ENCODE measurements at regions not wholly inside any gene's neighbourhood (a gene's known extent, or its start where the extent isn't known, plus 50 kb on each side); places are given as distances from the start of the nearest gene placed in this dataset.

DNA sequence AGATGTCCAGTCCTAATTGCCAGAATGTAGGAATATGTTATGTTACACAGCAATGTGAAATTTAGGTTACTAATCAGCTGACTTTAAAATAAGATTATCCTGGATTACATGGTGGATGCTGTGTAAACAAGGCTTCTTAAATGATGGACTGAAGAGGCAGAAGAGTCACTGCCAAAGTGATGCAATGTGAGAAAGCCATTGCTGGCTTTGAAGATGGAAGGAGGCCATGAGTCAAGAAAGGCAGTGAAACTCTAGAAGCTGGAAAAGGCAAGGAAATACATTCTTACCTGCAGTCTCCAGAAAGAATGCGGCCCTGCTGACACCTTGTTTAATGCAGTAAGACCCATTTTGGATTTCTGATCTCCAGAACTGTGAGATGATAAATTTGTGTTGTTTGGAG lies 179.1 kb upstream of the ZPLD1 start:
- Histone ChIP-seq H3K79me2 (ENCODE audit: insufficient read depth, low read length) (no peaks in the 10 kb centered on the region), H3K4me3 (replicated peaks in 1 of 3; ENCODE audit: insufficient read depth in 1 of 3, low read depth in 2 of 3, low read length in 3 of 3) (no peak overlapping the region), H3K9me3 (ENCODE audit: low read length) (no peaks in the 10 kb centered on the region), H3K4me1 (ENCODE audit: insufficient read depth, low read length) (no peaks in the 10 kb centered on the region), H3K4me2 (ENCODE audit: low read depth, low read length) (no peak overlapping the region), H3K36me3 (replicated peaks in 1 of 2; ENCODE audit: control insufficient read depth in 1 of 2, insufficient read depth in 2 of 2, low read length in 2 of 2) (no peaks in the 10 kb centered on the region), H3K27ac (ENCODE audit: extremely low read length, insufficient read depth, low read length) (no peak overlapping the region), H3K27me3 (ENCODE audit: control insufficient read depth in 1 of 2, insufficient read depth in 2 of 2, low read length in 2 of 2) (no peaks in the 10 kb centered on the region), H4K20me1 (ENCODE audit: insufficient read depth, low read length) (no peaks in the 10 kb centered on the region), H2AFZ (ENCODE audit: low read length) (no peak overlapping the region), H3K9ac (ENCODE audit: insufficient read depth, low read depth, low read length) (no peak overlapping the region)
- POLR2A ChIA-PET = no interaction called here
- no peak for ATAC-seq
- in situ Hi-C loops (cut with HindIII; ENCODE audit: extremely low pct_ligation_motif_present, low pct_unique_long_range_greater_than_20kb) = no loop called here
- intact Hi-C loops (cut with micrococcal nuclease; ENCODE audit: unreplicated experiment) = no loop called here
- 5% methylated on average over 1 of the region's 1 CpG for WGBS (ENCODE audit: low lambda C conversion rate)
- CTCF ChIA-PET (ENCODE audit: low intra/inter-chr PET ratio, low total read pairs) = no interaction called here
- no peak for DNase-seq (ENCODE audit: low spot score)
- no peak for FAIRE-seq
- no TSS peak for BruUV-seq (replicated peaks)
- TF ChIP-seq ZNF563 (CRISPR knock-in tag; IDR thresholded peaks at IDR 0.05) (no peak), SP5 (CRISPR knock-in tag; IDR thresholded peaks at IDR 0.05; ENCODE audit: borderline replicate concordance, low read depth) (no peak), FOXM1 (CRISPR knock-in tag; IDR thresholded peaks at IDR 0.05) (no peak), NFYB (CRISPR knock-in tag; IDR thresholded peaks at IDR 0.05) (no peak), DMAP1 (CRISPR knock-in tag; IDR thresholded peaks at IDR 0.05) (no peak), ZBTB1 (CRISPR knock-in tag; IDR thresholded peaks at IDR 0.05; ENCODE audit: borderline replicate concordance) (no peak), PAX8 (CRISPR knock-in tag; IDR thresholded peaks at IDR 0.05; ENCODE audit: borderline replicate concordance) (no peak), NAIF1 (CRISPR knock-in tag; IDR thresholded peaks at IDR 0.05; ENCODE audit: borderline replicate concordance) (no peak), JDP2 (CRISPR knock-in tag; IDR thresholded peaks at IDR 0.05; ENCODE audit: borderline replicate concordance) (no peak), ZNF782 (CRISPR knock-in tag; IDR thresholded peaks at IDR 0.05; ENCODE audit: borderline replicate concordance) (no peak), ZNF33A (CRISPR knock-in tag; IDR thresholded peaks at IDR 0.05; ENCODE audit: borderline replicate concordance) (no peak), MATR3 (CRISPR knock-in tag; IDR thresholded peaks at IDR 0.05) (no peak), GPN1 (CRISPR knock-in tag; IDR thresholded peaks at IDR 0.05; ENCODE audit: borderline replicate concordance) (no peak)
- TF ChIP-seq, protein P1, sequence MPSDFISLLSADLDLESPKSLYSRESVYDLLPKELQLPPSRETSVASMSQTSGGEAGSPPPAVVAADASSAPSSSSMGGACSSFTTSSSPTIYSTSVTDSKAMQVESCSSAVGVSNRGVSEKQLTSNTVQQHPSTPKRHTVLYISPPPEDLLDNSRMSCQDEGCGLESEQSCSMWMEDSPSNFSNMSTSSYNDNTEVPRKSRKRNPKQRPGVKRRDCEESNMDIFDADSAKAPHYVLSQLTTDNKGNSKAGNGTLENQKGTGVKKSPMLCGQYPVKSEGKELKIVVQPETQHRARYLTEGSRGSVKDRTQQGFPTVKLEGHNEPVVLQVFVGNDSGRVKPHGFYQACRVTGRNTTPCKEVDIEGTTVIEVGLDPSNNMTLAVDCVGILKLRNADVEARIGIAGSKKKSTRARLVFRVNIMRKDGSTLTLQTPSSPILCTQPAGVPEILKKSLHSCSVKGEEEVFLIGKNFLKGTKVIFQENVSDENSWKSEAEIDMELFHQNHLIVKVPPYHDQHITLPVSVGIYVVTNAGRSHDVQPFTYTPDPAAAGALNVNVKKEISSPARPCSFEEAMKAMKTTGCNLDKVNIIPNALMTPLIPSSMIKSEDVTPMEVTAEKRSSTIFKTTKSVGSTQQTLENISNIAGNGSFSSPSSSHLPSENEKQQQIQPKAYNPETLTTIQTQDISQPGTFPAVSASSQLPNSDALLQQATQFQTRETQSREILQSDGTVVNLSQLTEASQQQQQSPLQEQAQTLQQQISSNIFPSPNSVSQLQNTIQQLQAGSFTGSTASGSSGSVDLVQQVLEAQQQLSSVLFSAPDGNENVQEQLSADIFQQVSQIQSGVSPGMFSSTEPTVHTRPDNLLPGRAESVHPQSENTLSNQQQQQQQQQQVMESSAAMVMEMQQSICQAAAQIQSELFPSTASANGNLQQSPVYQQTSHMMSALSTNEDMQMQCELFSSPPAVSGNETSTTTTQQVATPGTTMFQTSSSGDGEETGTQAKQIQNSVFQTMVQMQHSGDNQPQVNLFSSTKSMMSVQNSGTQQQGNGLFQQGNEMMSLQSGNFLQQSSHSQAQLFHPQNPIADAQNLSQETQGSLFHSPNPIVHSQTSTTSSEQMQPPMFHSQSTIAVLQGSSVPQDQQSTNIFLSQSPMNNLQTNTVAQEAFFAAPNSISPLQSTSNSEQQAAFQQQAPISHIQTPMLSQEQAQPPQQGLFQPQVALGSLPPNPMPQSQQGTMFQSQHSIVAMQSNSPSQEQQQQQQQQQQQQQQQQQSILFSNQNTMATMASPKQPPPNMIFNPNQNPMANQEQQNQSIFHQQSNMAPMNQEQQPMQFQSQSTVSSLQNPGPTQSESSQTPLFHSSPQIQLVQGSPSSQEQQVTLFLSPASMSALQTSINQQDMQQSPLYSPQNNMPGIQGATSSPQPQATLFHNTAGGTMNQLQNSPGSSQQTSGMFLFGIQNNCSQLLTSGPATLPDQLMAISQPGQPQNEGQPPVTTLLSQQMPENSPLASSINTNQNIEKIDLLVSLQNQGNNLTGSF (CRISPR knock-in tag; IDR thresholded peaks at IDR 0.05) = no peak
- TF ChIP-seq, protein P2, sequence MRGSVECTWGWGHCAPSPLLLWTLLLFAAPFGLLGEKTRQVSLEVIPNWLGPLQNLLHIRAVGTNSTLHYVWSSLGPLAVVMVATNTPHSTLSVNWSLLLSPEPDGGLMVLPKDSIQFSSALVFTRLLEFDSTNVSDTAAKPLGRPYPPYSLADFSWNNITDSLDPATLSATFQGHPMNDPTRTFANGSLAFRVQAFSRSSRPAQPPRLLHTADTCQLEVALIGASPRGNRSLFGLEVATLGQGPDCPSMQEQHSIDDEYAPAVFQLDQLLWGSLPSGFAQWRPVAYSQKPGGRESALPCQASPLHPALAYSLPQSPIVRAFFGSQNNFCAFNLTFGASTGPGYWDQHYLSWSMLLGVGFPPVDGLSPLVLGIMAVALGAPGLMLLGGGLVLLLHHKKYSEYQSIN (CRISPR knock-in tag; IDR thresholded peaks at IDR 0.05; ENCODE audit: borderline replicate concordance) = no peak
- TF ChIP-seq, protein P3, sequence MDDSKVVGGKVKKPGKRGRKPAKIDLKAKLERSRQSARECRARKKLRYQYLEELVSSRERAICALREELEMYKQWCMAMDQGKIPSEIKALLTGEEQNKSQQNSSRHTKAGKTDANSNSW (CRISPR knock-in tag; IDR thresholded peaks at IDR 0.05; ENCODE audit: borderline replicate concordance) = no peak
- TF ChIP-seq, protein P4, sequence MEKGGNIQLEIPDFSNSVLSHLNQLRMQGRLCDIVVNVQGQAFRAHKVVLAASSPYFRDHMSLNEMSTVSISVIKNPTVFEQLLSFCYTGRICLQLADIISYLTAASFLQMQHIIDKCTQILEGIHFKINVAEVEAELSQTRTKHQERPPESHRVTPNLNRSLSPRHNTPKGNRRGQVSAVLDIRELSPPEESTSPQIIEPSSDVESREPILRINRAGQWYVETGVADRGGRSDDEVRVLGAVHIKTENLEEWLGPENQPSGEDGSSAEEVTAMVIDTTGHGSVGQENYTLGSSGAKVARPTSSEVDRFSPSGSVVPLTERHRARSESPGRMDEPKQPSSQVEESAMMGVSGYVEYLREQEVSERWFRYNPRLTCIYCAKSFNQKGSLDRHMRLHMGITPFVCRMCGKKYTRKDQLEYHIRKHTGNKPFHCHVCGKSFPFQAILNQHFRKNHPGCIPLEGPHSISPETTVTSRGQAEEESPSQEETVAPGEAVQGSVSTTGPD (CRISPR knock-in tag; IDR thresholded peaks at IDR 0.05) = no peak
- TF ChIP-seq, protein P5, sequence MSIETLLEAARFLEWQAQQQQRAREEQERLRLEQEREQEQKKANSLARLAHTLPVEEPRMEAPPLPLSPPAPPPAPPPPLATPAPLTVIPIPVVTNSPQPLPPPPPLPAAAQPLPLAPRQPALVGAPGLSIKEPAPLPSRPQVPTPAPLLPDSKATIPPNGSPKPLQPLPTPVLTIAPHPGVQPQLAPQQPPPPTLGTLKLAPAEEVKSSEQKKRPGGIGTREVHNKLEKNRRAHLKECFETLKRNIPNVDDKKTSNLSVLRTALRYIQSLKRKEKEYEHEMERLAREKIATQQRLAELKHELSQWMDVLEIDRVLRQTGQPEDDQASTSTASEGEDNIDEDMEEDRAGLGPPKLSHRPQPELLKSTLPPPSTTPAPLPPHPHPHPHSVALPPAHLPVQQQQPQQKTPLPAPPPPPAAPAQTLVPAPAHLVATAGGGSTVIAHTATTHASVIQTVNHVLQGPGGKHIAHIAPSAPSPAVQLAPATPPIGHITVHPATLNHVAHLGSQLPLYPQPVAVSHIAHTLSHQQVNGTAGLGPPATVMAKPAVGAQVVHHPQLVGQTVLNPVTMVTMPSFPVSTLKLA (IDR thresholded peaks at IDR 0.05) = no peak
